ENCODE measurements at regions not wholly inside any gene's neighbourhood (a gene's known extent, or its start where the extent isn't known, plus 50 kb on each side); places are given as distances from the start of the nearest gene placed in this dataset.

GRCh38 chr12:91590966-91591638, 408.5 kb upstream of the DCN start:
- H3K4me3 ChIP-seq, result no peak overlapping the region
- 100% methylated on average over 1 of the region's 1 CpG for WGBS, 2 donors (ENCODE audit: low coverage in 1 of 2)
- no peaks in the 10 kb centered on the region for H3K36me3 ChIP-seq

GRCh38 chr12:91588874-91589454, 406.3 kb upstream of the DCN start:
- Histone ChIP-seq H3K4me1 (no peaks in the 10 kb centered on the region), H3K4me3 (no peak overlapping the region), H3K27me3 (no peaks in the 10 kb centered on the region), H3K27ac (no peak overlapping the region), H3K36me3 (no peaks in the 10 kb centered on the region), H3K9me3 (no peaks in the 10 kb centered on the region)
- no peak for TF ChIP-seq EP300 (IDR thresholded peaks at IDR 0.05)
- no peak for TF ChIP-seq POLR2AphosphoS5 (IDR thresholded peaks at IDR 0.05)
- no peak for TF ChIP-seq CTCF (IDR thresholded peaks at IDR 0.05)
- TF ChIP-seq POLR2A (IDR thresholded peaks at IDR 0.05), result no peak
- 16 to 69% methylated on average over 2 of the region's 2 CpGs for WGBS, 2 donors (ENCODE audit: low coverage in 1 of 2)
- ATAC-seq, result no peak

More at GRCh38 chr12:91590966-91591638, 408.5 kb upstream of the DCN start:
- Histone ChIP-seq H3K27me3 (no peaks in the 10 kb centered on the region), H3K4me1 (no peaks in the 10 kb centered on the region), H3K9me3 (no peaks in the 10 kb centered on the region), H3K27ac (no peak overlapping the region)
- no peak for ATAC-seq
- TF ChIP-seq EP300 (IDR thresholded peaks at IDR 0.05), result no peak

GRCh38 chr12:91586015-91586414, 403.4 kb upstream of the DCN start:
- no peaks in the 10 kb centered on the region for H3K4me1 ChIP-seq
- H3K9me3 ChIP-seq, result no peaks in the 10 kb centered on the region
- no peak for ATAC-seq
- H3K27ac ChIP-seq, result no peak overlapping the region
- no peak for TF ChIP-seq EP300 (IDR thresholded peaks at IDR 0.05)
- no peak for TF ChIP-seq POLR2A (IDR thresholded peaks at IDR 0.05)
- no peak for TF ChIP-seq CTCF (IDR thresholded peaks at IDR 0.05)
- TF ChIP-seq POLR2AphosphoS5 (IDR thresholded peaks at IDR 0.05), result no peak
- no peaks in the 10 kb centered on the region for H3K36me3 ChIP-seq
- 82 to 88% methylated on average over 5 of the region's 5 CpGs for WGBS, 2 donors (ENCODE audit: low coverage in 1 of 2)
- no peaks in the 10 kb centered on the region for H3K27me3 ChIP-seq
- no peak overlapping the region for H3K4me3 ChIP-seq

- no peak for ATAC-seq
- TF ChIP-seq POLR2A (IDR thresholded peaks at IDR 0.05) (no peak), POLR2AphosphoS5 (IDR thresholded peaks at IDR 0.05) (no peak), CTCF (IDR thresholded peaks at IDR 0.05) (no peak), EP300 (IDR thresholded peaks at IDR 0.05) (no peak)
- Histone ChIP-seq H3K27me3 (no peaks in the 10 kb centered on the region), H3K4me1 (peaks cover 0 to 12% (median 0%) of the 10 kb centered on the region in 3 donors), H3K9me3 (no peaks in the 10 kb centered on the region), H3K27ac (no peak overlapping the region), H3K36me3 (no peaks in the 10 kb centered on the region), H3K4me3 (no peak overlapping the region)
- WGBS, 2 donors (ENCODE audit: low coverage in 1 of 2), result 98% methylated on average over 3 of the region's 3 CpGs; no CpG with 5 or more reads in 1 of the 2 donors
Measured at GRCh38 chr12:91582811-91583210, 400.2 kb upstream of the DCN start.

- H3K27me3 ChIP-seq, result no peaks in the 10 kb centered on the region
- 75 to 78% methylated on average over 3 of the region's 3 CpGs for WGBS, 2 donors (ENCODE audit: low coverage in 1 of 2)
- no peaks in the 10 kb centered on the region for H3K9me3 ChIP-seq
- H3K4me3 ChIP-seq, result no peak overlapping the region
- peaks cover 0 to 15% (median 0%) of the 10 kb centered on the region in 3 donors for H3K4me1 ChIP-seq
- H3K27ac ChIP-seq, result no peak overlapping the region
- ATAC-seq, result no peak
- H3K36me3 ChIP-seq, result no peaks in the 10 kb centered on the region
- TF ChIP-seq EP300 (IDR thresholded peaks at IDR 0.05) (no peak), POLR2AphosphoS5 (IDR thresholded peaks at IDR 0.05) (no peak), CTCF (IDR thresholded peaks at IDR 0.05) (no peak), POLR2A (IDR thresholded peaks at IDR 0.05) (no peak)
Measured at GRCh38 chr12:91579516-91580263, 397.1 kb upstream of the DCN start.
